ENCODE measurements at regions not wholly inside any gene's neighbourhood (a gene's known extent, or its start where the extent isn't known, plus 50 kb on each side); places are given as distances from the start of the nearest gene placed in this dataset.

DNA sequence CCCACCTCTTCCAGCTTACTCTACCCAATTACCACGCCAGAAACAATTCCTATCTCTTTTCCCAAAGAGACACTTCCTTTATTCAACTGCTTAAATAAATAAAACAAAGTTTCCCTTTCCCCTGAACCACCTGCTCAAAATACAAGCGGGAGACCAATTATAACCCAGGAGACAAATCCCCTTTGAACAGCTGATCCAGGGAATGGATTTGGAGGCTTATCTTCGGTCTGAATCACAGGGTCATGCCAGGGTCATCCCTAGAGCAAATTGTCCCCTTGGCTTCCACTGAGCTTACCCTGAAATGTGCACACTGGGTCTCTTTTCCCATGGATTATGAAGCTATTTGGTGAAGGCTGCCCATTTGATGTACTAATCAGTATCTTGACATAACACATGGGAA lies 99.9 kb upstream of the JAZF1 start:
- TF ChIP-seq EZH2phosphoT487 (IDR thresholded peaks at IDR 0.05; ENCODE audit: unreplicated experiment) (no peak), POLR2AphosphoS5 (IDR thresholded peaks at IDR 0.05; ENCODE audit: low read depth) (no peak), EZH2 (IDR thresholded peaks at IDR 0.05; ENCODE audit: low read depth, unreplicated experiment) (no peak), ZNF331 (CRISPR knock-in tag; IDR thresholded peaks at IDR 0.05; ENCODE audit: low read depth) (no peak), STAT1 (IDR thresholded peaks at IDR 0.05; ENCODE audit: unreplicated experiment) (no peak), JUNB (IDR thresholded peaks at IDR 0.05; ENCODE audit: unreplicated experiment) (no peak), CREB1 (CRISPR knock-in tag; IDR thresholded peaks at IDR 0.05; ENCODE audit: low read depth) (no peak), ZNF114 (CRISPR knock-in tag; IDR thresholded peaks at IDR 0.05) (no peak)
- TF ChIP-seq, protein P1, sequence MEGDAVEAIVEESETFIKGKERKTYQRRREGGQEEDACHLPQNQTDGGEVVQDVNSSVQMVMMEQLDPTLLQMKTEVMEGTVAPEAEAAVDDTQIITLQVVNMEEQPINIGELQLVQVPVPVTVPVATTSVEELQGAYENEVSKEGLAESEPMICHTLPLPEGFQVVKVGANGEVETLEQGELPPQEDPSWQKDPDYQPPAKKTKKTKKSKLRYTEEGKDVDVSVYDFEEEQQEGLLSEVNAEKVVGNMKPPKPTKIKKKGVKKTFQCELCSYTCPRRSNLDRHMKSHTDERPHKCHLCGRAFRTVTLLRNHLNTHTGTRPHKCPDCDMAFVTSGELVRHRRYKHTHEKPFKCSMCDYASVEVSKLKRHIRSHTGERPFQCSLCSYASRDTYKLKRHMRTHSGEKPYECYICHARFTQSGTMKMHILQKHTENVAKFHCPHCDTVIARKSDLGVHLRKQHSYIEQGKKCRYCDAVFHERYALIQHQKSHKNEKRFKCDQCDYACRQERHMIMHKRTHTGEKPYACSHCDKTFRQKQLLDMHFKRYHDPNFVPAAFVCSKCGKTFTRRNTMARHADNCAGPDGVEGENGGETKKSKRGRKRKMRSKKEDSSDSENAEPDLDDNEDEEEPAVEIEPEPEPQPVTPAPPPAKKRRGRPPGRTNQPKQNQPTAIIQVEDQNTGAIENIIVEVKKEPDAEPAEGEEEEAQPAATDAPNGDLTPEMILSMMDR (conservative IDR thresholded peaks at IDR 0.05; ENCODE audit: low read depth in 2 of 2): no peak
- TF ChIP-seq, protein P2, sequence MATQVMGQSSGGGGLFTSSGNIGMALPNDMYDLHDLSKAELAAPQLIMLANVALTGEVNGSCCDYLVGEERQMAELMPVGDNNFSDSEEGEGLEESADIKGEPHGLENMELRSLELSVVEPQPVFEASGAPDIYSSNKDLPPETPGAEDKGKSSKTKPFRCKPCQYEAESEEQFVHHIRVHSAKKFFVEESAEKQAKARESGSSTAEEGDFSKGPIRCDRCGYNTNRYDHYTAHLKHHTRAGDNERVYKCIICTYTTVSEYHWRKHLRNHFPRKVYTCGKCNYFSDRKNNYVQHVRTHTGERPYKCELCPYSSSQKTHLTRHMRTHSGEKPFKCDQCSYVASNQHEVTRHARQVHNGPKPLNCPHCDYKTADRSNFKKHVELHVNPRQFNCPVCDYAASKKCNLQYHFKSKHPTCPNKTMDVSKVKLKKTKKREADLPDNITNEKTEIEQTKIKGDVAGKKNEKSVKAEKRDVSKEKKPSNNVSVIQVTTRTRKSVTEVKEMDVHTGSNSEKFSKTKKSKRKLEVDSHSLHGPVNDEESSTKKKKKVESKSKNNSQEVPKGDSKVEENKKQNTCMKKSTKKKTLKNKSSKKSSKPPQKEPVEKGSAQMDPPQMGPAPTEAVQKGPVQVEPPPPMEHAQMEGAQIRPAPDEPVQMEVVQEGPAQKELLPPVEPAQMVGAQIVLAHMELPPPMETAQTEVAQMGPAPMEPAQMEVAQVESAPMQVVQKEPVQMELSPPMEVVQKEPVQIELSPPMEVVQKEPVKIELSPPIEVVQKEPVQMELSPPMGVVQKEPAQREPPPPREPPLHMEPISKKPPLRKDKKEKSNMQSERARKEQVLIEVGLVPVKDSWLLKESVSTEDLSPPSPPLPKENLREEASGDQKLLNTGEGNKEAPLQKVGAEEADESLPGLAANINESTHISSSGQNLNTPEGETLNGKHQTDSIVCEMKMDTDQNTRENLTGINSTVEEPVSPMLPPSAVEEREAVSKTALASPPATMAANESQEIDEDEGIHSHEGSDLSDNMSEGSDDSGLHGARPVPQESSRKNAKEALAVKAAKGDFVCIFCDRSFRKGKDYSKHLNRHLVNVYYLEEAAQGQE (IDR thresholded peaks at IDR 0.05; ENCODE audit: unreplicated experiment): no peak
- TF ChIP-seq, protein P3, sequence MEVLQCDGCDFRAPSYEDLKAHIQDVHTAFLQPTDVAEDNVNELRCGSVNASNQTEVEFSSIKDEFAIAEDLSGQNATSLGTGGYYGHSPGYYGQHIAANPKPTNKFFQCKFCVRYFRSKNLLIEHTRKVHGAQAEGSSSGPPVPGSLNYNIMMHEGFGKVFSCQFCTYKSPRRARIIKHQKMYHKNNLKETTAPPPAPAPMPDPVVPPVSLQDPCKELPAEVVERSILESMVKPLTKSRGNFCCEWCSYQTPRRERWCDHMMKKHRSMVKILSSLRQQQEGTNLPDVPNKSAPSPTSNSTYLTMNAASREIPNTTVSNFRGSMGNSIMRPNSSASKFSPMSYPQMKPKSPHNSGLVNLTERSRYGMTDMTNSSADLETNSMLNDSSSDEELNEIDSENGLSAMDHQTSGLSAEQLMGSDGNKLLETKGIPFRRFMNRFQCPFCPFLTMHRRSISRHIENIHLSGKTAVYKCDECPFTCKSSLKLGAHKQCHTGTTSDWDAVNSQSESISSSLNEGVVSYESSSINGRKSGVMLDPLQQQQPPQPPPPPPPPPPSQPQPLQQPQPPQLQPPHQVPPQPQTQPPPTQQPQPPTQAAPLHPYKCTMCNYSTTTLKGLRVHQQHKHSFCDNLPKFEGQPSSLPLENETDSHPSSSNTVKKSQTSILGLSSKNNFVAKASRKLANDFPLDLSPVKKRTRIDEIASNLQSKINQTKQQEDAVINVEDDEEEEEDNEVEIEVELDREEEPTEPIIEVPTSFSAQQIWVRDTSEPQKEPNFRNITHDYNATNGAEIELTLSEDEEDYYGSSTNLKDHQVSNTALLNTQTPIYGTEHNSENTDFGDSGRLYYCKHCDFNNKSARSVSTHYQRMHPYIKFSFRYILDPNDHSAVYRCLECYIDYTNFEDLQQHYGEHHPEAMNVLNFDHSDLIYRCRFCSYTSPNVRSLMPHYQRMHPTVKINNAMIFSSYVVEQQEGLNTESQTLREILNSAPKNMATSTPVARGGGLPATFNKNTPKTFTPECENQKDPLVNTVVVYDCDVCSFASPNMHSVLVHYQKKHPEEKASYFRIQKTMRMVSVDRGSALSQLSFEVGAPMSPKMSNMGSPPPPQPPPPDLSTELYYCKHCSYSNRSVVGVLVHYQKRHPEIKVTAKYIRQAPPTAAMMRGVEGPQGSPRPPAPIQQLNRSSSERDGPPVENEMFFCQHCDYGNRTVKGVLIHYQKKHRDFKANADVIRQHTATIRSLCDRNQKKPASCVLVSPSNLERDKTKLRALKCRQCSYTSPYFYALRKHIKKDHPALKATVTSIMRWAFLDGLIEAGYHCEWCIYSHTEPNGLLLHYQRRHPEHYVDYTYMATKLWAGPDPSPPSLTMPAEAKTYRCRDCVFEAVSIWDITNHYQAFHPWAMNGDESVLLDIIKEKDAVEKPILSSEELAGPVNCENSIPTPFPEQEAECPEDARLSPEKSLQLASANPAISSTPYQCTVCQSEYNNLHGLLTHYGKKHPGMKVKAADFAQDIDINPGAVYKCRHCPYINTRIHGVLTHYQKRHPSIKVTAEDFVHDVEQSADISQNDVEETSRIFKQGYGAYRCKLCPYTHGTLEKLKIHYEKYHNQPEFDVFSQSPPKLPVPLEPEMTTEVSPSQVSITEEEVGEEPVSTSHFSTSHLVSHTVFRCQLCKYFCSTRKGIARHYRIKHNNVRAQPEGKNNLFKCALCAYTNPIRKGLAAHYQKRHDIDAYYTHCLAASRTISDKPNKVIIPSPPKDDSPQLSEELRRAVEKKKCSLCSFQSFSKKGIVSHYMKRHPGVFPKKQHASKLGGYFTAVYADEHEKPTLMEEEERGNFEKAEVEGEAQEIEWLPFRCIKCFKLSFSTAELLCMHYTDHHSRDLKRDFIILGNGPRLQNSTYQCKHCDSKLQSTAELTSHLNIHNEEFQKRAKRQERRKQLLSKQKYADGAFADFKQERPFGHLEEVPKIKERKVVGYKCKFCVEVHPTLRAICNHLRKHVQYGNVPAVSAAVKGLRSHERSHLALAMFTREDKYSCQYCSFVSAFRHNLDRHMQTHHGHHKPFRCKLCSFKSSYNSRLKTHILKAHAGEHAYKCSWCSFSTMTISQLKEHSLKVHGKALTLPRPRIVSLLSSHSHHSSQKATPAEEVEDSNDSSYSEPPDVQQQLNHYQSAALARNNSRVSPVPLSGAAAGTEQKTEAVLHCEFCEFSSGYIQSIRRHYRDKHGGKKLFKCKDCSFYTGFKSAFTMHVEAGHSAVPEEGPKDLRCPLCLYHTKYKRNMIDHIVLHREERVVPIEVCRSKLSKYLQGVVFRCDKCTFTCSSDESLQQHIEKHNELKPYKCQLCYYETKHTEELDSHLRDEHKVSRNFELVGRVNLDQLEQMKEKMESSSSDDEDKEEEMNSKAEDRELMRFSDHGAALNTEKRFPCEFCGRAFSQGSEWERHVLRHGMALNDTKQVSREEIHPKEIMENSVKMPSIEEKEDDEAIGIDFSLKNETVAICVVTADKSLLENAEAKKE (CRISPR knock-in tag; IDR thresholded peaks at IDR 0.05): no peak

Measured in GM23338 (cell line).